Astrocyte of the spinal cord (primary cell): ENCODE measurements at regions not wholly inside any gene's neighbourhood (a gene's known extent, or its start where the extent isn't known, plus 50 kb on each side); places are given as distances from the start of the nearest gene placed in this dataset.

Source experiments
- DNase-seq: peaks from one replicate; pipeline ENCODE4 v3.0.0; 2011; ENCODE audit warnings: low read depth, low spot score
- H3K4me3 ChIP-seq: 2 replicates; pipeline ENCODE4 v1.5.1; 2011; ENCODE audit warnings: low read depth, mild to moderate bottlenecking, low read length, moderate library complexity
- in situ Hi-C: cut with HindIII; loops from 2 replicates; pipeline ENCODE4 v1.10.0; 2017; ENCODE audit warnings: low sequenced_read_pairs
- TF ChIP-seq, protein P1 (sequence below): IDR thresholded peaks from 2 replicates; pipeline ENCODE4 v1.5.1; 2012; ENCODE audit warnings: low read depth, mild to moderate bottlenecking, low read length, inconsistent platforms

- no peak for DNase-seq
- no peak overlapping the region for H3K4me3 ChIP-seq
- in situ Hi-C loops: no loop called here
- TF ChIP-seq, protein P1, sequence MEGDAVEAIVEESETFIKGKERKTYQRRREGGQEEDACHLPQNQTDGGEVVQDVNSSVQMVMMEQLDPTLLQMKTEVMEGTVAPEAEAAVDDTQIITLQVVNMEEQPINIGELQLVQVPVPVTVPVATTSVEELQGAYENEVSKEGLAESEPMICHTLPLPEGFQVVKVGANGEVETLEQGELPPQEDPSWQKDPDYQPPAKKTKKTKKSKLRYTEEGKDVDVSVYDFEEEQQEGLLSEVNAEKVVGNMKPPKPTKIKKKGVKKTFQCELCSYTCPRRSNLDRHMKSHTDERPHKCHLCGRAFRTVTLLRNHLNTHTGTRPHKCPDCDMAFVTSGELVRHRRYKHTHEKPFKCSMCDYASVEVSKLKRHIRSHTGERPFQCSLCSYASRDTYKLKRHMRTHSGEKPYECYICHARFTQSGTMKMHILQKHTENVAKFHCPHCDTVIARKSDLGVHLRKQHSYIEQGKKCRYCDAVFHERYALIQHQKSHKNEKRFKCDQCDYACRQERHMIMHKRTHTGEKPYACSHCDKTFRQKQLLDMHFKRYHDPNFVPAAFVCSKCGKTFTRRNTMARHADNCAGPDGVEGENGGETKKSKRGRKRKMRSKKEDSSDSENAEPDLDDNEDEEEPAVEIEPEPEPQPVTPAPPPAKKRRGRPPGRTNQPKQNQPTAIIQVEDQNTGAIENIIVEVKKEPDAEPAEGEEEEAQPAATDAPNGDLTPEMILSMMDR: no peak
These were observed 99.3 kb upstream of the BCOR start for GRCh38 chrX:40197071-40197470.

DNA sequence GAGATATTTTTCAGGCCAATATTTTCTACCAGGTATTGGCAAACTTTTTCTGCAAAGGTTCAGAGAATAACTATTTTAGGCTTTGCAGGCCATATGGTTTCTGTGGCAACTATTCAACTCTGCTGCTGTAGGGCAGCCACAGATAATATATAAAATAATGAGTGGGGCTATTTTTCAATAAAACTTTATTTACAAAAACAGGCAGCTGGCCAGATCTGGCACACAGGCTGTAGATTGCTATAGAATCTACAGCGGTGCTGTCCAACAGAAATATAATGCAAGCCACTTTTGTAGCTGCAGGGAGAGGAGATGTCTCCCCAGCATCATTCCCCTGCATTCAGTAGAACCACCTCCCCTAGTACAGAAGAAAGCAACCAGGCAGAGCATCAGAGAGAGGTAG, 97.6 kb upstream of the BCOR start:
- DNase-seq: no peak
- in situ Hi-C loops: no loop called here
- TF ChIP-seq, protein P1: no peak
- H3K4me3 ChIP-seq: no peak overlapping the region

- DNase-seq: no peak
- TF ChIP-seq, protein P1: no peak
- in situ Hi-C loops: no loop called here
- no peak overlapping the region for H3K4me3 ChIP-seq
These were observed 94.4 kb upstream of the BCOR start for GRCh38 chrX:40192196-40192595.

DNA sequence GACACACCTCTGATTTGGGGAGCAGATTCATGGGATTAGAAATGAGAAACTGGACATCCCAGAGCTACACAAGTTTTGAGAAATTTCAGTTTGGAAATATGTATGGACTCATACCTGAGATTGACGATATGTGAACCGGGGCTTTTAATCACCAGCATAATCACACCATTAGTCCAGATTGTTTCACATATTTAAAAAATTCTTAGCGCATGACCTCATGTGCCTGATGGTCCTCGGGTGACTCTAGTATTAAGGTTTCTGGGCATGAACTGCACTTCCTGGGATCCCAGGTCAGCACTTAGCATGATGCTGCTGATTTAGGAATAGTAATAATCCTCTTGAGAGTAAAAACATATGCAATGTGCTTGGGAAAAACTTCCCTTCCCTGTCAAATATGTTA, 91.9 kb upstream of the BCOR start:
- in situ Hi-C loops: no loop called here
- TF ChIP-seq, protein P1: no peak
- H3K4me3 ChIP-seq: no peak overlapping the region
- DNase-seq: no peak

GRCh38 chrX:40188573-40189417, 91.0 kb upstream of the BCOR start:
- in situ Hi-C loops: no loop called here
- TF ChIP-seq, protein P1: no peak
- no peak for DNase-seq
- H3K4me3 ChIP-seq: no peak overlapping the region

DNA sequence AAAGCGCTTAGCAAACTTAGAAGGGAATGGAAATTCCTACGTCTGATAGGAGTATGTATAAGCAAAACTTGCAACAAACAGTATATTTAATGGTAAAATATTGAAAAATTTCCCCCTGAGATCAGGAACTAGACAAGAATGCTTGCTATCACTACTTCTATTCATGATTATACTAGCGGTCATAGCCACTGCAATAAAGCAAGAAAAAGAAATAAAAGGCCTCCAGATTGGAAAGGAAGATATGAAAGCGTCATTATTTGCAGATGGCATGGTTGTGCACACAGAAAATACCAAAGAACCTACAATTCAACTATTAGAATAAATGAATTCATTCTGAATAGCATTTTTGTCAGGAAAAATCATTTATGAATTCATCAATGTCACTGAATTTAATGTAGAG, 87.2 kb upstream of the BCOR start:
- no peak overlapping the region for H3K4me3 ChIP-seq
- DNase-seq: no peak
- in situ Hi-C loops: no loop called here
- TF ChIP-seq, protein P1: no peak

GRCh38 chrX:40182615-40183014, 84.9 kb upstream of the BCOR start:
- in situ Hi-C loops: no loop called here

More at GRCh38 chrX:40182615-40183014, 84.9 kb upstream of the BCOR start:
- no peak for DNase-seq
- H3K4me3 ChIP-seq: no peak overlapping the region
- TF ChIP-seq, protein P1: no peak
